ENCODE measurements at regions not wholly inside any gene's neighbourhood (a gene's known extent, or its start where the extent isn't known, plus 50 kb on each side); places are given as distances from the start of the nearest gene placed in this dataset.
"Not testable (repeated sequence)": the region's sequence is repeated elsewhere in the genome, so short reads cannot be mapped to it uniquely, and the experiment has no call there.

- no peak for DNase-seq (ENCODE audit: low spot score)
These were observed 68.1 kb upstream of the CEP85L start for GRCh38 chr6:118719351-118720124.

GRCh38 chr6:118718903-118719302 is 67.5 kb upstream of the CEP85L start:
- DNase-seq (ENCODE audit: low spot score): no peak

GRCh38 chr6:118718297-118718696 is 66.9 kb upstream of the CEP85L start:
- no peak for DNase-seq (ENCODE audit: low spot score)

GRCh38 chr6:118717106-118717505 is 65.7 kb upstream of the CEP85L start:
- no peak for DNase-seq (ENCODE audit: low spot score)

- DNase-seq (ENCODE audit: low spot score): not testable (repeated sequence)
These were observed 64.5 kb upstream of the CEP85L start for GRCh38 chr6:118715907-118716306.

GRCh38 chr6:118715376-118715775 is 64.0 kb upstream of the CEP85L start:
- no peak for DNase-seq (ENCODE audit: low spot score)

GRCh38 chr6:118714756-118715155 is 63.4 kb upstream of the CEP85L start:
- DNase-seq (ENCODE audit: low spot score): no peak

GRCh38 chr6:118712969-118713368 is 61.6 kb upstream of the CEP85L start:
- no peak for DNase-seq (ENCODE audit: low spot score)

- DNase-seq (ENCODE audit: low spot score): no peak
These were observed 59.2 kb upstream of the CEP85L start for GRCh38 chr6:118710616-118711015.

- no peak for DNase-seq (ENCODE audit: low spot score)
These were observed 58.5 kb upstream of the CEP85L start for GRCh38 chr6:118709859-118710350.

GRCh38 chr6:118708744-118709143 is 57.4 kb upstream of the CEP85L start:
- DNase-seq (ENCODE audit: low spot score): no peak

- no peak for DNase-seq (ENCODE audit: low spot score)
These were observed 56.7 kb upstream of the CEP85L start for GRCh38 chr6:118708055-118708454.

- no peak for DNase-seq (ENCODE audit: low spot score)
These were observed 55.3 kb upstream of the CEP85L start for GRCh38 chr6:118706702-118707101.

GRCh38 chr6:118705544-118706491 is 54.4 kb upstream of the CEP85L start:
- no peak for DNase-seq (ENCODE audit: low spot score)

- DNase-seq (ENCODE audit: low spot score): no peak
These were observed 53.5 kb upstream of the CEP85L start for GRCh38 chr6:118704915-118705314.

- not testable (repeated sequence) for DNase-seq (ENCODE audit: low spot score)
These were observed 49.9 kb upstream of the CEP85L start for GRCh38 chr6:118701260-118701659.
